ENCODE measurements at regions not wholly inside any gene's neighbourhood (a gene's known extent, or its start where the extent isn't known, plus 50 kb on each side); places are given as distances from the start of the nearest gene placed in this dataset.

DNA sequence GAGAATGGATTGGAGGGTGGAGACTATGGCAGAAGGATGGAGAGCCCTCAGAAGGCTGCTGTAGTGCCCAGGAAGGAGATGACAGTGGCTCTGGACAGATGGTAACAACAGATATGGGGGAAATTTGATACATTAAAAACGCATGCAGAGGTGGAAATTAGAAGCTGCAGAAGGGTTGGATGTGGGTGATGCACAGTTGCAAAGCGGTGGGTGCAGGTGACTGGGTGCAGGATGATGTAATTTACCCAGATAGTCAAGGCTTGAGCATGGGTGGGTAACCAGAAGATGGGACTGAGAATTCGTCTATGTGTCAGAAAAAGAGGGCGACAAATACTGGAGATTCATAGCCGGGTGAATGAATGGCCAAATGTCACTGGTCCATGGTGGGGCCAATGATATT, 570.3 kb downstream of the MN1 start:
- TF ChIP-seq CSDC2 (CRISPR knock-in tag; IDR thresholded peaks at IDR 0.05) (no peak), CSRNP3 (CRISPR knock-in tag; IDR thresholded peaks at IDR 0.05) (no peak), ISL1 (CRISPR knock-in tag; IDR thresholded peaks at IDR 0.05) (no peak), RARB (CRISPR knock-in tag; IDR thresholded peaks at IDR 0.05) (no peak), CREB5 (CRISPR knock-in tag; IDR thresholded peaks at IDR 0.05; ENCODE audit: low read depth) (no peak), ZFP3 (CRISPR knock-in tag; IDR thresholded peaks at IDR 0.05) (no peak), SNAI2 (CRISPR knock-in tag; IDR thresholded peaks at IDR 0.05) (no peak), TOX (CRISPR knock-in tag; IDR thresholded peaks at IDR 0.05; ENCODE audit: borderline replicate concordance) (no peak), ZC3H10 (CRISPR knock-in tag; IDR thresholded peaks at IDR 0.05) (no peak), ARNTL (CRISPR knock-in tag; IDR thresholded peaks at IDR 0.05; ENCODE audit: borderline replicate concordance, low read depth) (no peak), ZNF70 (CRISPR knock-in tag; IDR thresholded peaks at IDR 0.05) (no peak)
- TF ChIP-seq, protein P1, sequence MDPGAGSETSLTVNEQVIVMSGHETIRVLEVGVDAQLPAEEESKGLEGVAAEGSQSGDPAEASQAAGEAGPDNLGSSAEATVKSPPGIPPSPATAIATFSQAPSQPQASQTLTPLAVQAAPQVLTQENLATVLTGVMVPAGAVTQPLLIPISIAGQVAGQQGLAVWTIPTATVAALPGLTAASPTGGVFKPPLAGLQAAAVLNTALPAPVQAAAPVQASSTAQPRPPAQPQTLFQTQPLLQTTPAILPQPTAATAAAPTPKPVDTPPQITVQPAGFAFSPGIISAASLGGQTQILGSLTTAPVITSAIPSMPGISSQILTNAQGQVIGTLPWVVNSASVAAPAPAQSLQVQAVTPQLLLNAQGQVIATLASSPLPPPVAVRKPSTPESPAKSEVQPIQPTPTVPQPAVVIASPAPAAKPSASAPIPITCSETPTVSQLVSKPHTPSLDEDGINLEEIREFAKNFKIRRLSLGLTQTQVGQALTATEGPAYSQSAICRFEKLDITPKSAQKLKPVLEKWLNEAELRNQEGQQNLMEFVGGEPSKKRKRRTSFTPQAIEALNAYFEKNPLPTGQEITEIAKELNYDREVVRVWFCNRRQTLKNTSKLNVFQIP (CRISPR knock-in tag; IDR thresholded peaks at IDR 0.05; ENCODE audit: borderline replicate concordance, low read depth): no peak
